A673 (cell line): ENCODE measurements at regions not wholly inside any gene's neighbourhood (a gene's known extent, or its start where the extent isn't known, plus 50 kb on each side); places are given as distances from the start of the nearest gene placed in this dataset.

Source experiments
- BruUV-seq: library from RNA; stranded (reverse); fragments of 400-500 nt; replicated peaks from 2 replicates; lab custom pipeline; 2021; lab: Mats Ljungman, UMichigan
- CTCF ChIA-PET: fragments of 300-600 bp; sonication (Branson Sonifier 250); formaldehyde crosslinking; loops from one replicate; lab custom pipeline; 2022; ENCODE audit warnings: antibody characterized with exemption; lab: Charles Lee
- POLR2A ChIA-PET: fragments of 300-600 bp; sonication (Branson Sonifier 250); formaldehyde crosslinking; loops from one replicate; lab custom pipeline; 2022; ENCODE audit warnings: antibody characterized with exemption; ENCODE audit not compliant: low non-redundant PET; lab: Charles Lee
- DNase-seq: peaks from one replicate; pipeline ENCODE4 v3.0.0-alpha.2; 2015; ENCODE audit warnings: low spot score
- H3K27ac ChIP-seq: fragments of 200-600 bp; sonication (generic); 2 replicates; pipeline ENCODE4 v1.5.1; 2016; ENCODE audit warnings: mixed run types, low read depth, mild to moderate bottlenecking, mixed read lengths, antibody characterized with exemption, low read length; ENCODE audit not compliant: poor library complexity, severe bottlenecking
- H3K27me3 ChIP-seq: fragments of 200-600 bp; sonication (generic); replicated peaks from 2 replicates; pipeline ENCODE4 v1.6.1; 2017; ENCODE audit warnings: mixed run types, low read depth, mild to moderate bottlenecking, mixed read lengths, antibody characterized with exemption, low read length; ENCODE audit not compliant: insufficient read depth, poor library complexity
- H3K36me3 ChIP-seq: fragments of 200-600 bp; sonication (generic); 2 replicates; pipeline ENCODE4 v1.6.1; 2016; ENCODE audit warnings: mixed run types, mild to moderate bottlenecking, mixed read lengths, antibody characterized with exemption, low read length; ENCODE audit not compliant: insufficient read depth, poor library complexity, severe bottlenecking
- H3K4me1 ChIP-seq: fragments of 200-600 bp; sonication (generic); 2 replicates; pipeline ENCODE4 v1.6.1; 2017; ENCODE audit warnings: mixed run types, mild to moderate bottlenecking, mixed read lengths, antibody characterized with exemption, low read length; ENCODE audit not compliant: insufficient read depth, poor library complexity, severe bottlenecking
- H3K4me3 ChIP-seq: fragments of 200-600 bp; sonication (generic); 2 replicates; pipeline ENCODE4 v1.5.1; 2016; ENCODE audit warnings: low read depth, mixed run types, mild to moderate bottlenecking, mixed read lengths, low read length; ENCODE audit not compliant: poor library complexity, severe bottlenecking
- H3K9me3 ChIP-seq: fragments of 200-600 bp; sonication (generic); 2 replicates; pipeline ENCODE4 v1.6.1; 2016; ENCODE audit warnings: mixed run types, low read depth, mild to moderate bottlenecking, mixed read lengths, antibody characterized with exemption, low read length; ENCODE audit not compliant: poor library complexity, severe bottlenecking
- CTCF ChIP-seq: fragments of 300-800, 200-600 bp; sonication (generic); conservative IDR thresholded peaks from 2 replicates; pipeline ENCODE4 v1.5.1; 2017; ENCODE audit warnings: low read depth, mild to moderate bottlenecking, antibody characterized with exemption, low read length, moderate library complexity, mixed read lengths
- EZH2 ChIP-seq: fragments of 200-600 bp; sonication (generic); IDR thresholded peaks from 2 replicates; pipeline ENCODE4 v1.6.1; 2017; ENCODE audit warnings: borderline replicate concordance, low read depth, mild to moderate bottlenecking, mixed read lengths, antibody characterized with exemption, low read length; ENCODE audit not compliant: poor library complexity, severe bottlenecking
- intact Hi-C: fragments of 100-400 bp; cut with micrococcal nuclease; formaldehyde crosslinking; loops from one replicate; pipeline ENCODE4 v1.10.0; 2022; ENCODE audit not compliant: unreplicated experiment

GRCh38 chr2:138846216-138846821, 66.1 kb upstream of the NXPH2 start:
- BruUV-seq, result no TSS peak
- TF ChIP-seq CTCF (peak; percentile 88), EZH2 (no peak)
- peak; percentile 77 for DNase-seq
- Histone ChIP-seq H3K4me3 (no peak overlapping the region), H3K4me1 (no peaks in the 10 kb centered on the region), H3K9me3 (no peaks in the 10 kb centered on the region), H3K36me3 (no peaks in the 10 kb centered on the region), H3K27me3 (no peaks in the 10 kb centered on the region), H3K27ac (no peak overlapping the region)
- intact Hi-C loops, result loop anchor here (2.0 to 5.0 kb wide), 2 partner anchors 74 to 186 kb away; no protein-coding TSS in a partner anchor
- POLR2A ChIA-PET, result no interaction called here
- CTCF ChIA-PET, result interaction anchor here (0.6 to 1.1 kb wide), 3 partner anchors 15 to 83 kb away, joined by 3 to 5 read pairs (median 3); no protein-coding TSS in a partner anchor

- Histone ChIP-seq H3K4me1 (no peaks in the 10 kb centered on the region), H3K27ac (no peak overlapping the region), H3K27me3 (no peaks in the 10 kb centered on the region), H3K36me3 (no peaks in the 10 kb centered on the region), H3K4me3 (no peak overlapping the region), H3K9me3 (no peaks in the 10 kb centered on the region)
- BruUV-seq, result no TSS peak
- POLR2A ChIA-PET, result no interaction called here
- CTCF ChIA-PET, result interaction anchor here (0.7 kb wide), 1 partner anchor 102 kb away, joined by 4 read pairs; no protein-coding TSS in a partner anchor
- no peak for DNase-seq
- TF ChIP-seq CTCF (no peak), EZH2 (no peak)
- intact Hi-C loops, result no loop called here
Measured at GRCh38 chr2:138842341-138842740, 62.2 kb upstream of the NXPH2 start.

- no peaks in the 10 kb centered on the region for H3K4me1 ChIP-seq
- H3K9me3 ChIP-seq, result no peaks in the 10 kb centered on the region
- H3K36me3 ChIP-seq, result no peaks in the 10 kb centered on the region
- intact Hi-C loops, result no loop called here
- no peak overlapping the region for H3K4me3 ChIP-seq
- H3K27ac ChIP-seq, result no peak overlapping the region
- TF ChIP-seq CTCF, result no peak; the same call in 1 of the 2 replicates
- no peak for TF ChIP-seq EZH2
- H3K27me3 ChIP-seq, result no peaks in the 10 kb centered on the region
- CTCF ChIA-PET, result interaction anchor here (0.7 kb wide), 1 partner anchor 103 kb away, joined by 4 read pairs; no protein-coding TSS in a partner anchor
- POLR2A ChIA-PET, result no interaction called here
- no peak for DNase-seq
- BruUV-seq, result no TSS peak
Measured at GRCh38 chr2:138841459-138841858, 61.3 kb upstream of the NXPH2 start.
